GM19438 (cell line): ENCODE measurements at regions not wholly inside any gene's neighbourhood (a gene's known extent, or its start where the extent isn't known, plus 50 kb on each side); places are given as distances from the start of the nearest gene placed in this dataset.

Experiments used
- ATAC-seq: cut with Tn5 transposase; IDR thresholded peaks from one replicate; pipeline ENCODE4 v1.9.1; 2021; ENCODE audit warnings: low read depth; ENCODE audit not compliant: unreplicated experiment

DNA sequence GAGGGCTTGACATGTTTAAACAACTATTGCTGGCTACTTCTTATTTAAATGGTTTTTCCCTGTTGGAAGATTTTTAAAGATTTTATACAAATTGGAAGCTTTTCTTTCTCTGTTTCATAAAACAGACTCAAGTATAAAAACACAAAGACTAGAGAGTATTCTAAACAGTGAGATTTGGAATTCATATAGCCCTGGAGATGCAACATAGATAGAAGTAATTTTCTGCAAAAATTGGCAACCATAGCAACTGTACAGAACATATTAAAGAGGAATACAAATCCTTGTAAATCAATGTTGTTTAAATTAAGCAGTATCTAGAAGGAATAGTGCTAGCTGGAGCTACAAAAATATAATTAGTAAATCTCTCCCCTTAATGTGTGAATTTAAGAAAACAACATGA lies 2612.9 kb upstream of the PCDH20 start:
- ATAC-seq = no peak

DNA sequence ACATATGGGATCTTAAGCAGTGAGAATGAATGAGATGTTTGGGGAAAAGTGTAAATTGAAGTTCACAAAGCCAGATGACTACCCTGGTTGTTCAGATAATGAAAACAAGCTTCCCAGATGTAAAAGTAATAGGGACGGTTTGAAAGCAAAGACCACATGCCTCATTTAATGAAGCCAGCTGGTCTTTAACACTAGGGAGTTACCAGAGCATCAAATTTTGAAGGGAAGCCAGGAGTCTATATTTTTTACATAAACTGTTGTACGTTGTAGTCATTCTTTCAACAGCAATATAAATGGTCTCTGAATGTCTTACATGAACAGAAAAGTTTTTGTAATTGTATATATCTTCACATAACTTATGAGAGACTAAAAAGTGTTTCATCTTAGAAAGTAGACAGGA lies 2604.5 kb upstream of the PCDH20 start:
- no peak for ATAC-seq

DNA sequence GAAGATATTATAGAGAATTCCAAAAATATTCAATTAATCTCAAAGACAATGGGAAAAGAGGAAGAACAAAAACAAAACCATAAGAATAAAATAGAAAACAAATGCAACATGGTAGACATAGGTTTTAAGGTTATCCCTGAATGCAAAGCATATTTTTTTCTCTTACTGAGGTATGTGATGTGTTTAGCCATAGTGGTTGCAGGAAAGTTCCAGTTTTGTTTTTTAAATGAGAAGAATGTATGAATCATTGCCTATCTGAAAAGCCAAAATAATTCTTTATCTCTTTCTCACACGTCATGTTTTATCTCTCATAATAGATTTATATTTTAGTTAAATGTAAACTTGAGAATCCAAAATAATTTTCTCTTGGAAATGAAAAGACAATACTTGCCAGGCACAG lies 2591.7 kb upstream of the PCDH20 start:
- no peak for ATAC-seq

DNA sequence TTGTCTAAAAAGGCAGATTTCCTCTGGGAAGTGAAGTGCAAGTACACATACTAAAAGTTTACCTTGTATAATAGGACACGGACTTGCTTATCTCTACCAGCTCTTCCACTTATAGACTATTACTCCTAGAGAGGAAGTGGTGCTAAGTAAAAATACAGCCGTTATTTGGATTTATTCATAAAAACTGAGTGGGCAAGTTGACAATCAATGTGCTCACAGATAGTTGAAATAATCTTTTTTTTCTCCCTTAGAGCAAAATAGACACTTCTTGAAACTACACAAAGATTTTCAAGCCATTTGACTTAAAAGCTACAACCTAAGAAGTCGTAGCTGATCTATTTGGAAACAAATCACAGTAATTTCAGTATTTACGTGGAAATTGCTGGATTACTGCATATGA lies 2584.7 kb upstream of the PCDH20 start:
- ATAC-seq = no peak

DNA sequence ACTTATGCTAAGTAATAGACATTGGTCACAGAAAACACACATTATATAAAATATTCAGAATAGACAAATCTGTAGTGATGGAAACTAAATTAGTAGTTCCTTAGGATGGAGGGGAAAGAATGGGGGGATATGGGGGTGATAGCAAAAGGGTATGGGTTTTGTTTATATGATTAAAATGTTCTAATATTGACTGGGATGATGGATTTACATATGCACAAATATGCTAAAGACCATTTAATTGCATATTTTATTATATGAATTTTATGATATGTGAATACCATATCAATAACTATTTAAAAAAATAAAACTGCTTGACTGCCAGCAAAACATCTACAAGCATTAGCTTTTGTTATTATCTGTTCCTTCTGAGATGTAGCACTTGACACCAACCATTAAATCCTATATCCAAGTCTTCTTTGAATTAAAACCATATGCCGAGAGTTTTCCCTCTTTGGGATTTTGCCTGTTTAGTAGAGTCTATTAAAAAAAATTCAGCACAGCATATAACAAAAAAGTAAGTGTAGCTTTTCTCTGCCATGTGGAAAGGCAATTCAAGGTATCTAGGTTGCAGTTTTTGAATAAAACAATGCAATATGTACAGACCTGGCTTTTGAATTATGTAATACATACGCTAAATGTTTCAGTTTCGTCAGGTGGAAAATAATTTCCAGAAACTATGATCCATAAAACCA lies 2584.1 kb upstream of the PCDH20 start:
- no peak for ATAC-seq

DNA sequence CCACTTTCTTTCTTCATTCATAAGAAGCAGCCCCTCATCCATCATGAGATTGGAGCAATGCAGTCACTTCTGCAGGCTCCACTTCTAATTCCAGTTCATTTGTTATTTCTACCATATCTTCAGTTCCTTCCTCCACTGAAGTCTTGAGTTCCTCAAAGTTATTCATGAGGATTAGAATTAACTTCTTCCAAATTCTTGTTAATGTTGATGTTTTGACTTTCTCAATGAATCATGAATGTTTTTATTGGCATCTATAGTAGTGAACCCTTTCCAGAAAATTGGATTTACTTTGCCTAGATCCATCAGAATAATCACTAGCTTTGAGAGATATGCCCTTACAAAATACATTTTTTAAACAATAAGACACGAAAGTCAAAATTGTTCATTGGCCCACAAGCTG lies 2567.7 kb upstream of the PCDH20 start:
- ATAC-seq = no peak

DNA sequence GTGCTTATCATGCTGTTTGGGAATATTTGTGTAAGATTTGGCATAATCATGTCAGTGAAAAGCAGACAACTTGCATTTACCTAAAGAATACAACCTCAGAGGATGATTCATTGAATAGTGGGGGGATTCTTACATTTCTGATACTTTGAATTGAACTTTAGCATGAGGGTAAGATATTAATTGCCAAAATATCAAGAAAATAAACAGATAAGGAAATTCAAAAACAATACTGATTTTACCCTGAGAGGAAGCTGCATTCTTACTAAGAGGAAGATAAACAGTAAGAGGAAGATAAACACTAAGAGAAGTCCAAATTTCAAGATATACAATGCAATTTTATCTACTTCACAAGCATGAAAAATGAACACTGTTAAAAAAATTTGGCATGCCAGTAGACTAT lies 2564.3 kb upstream of the PCDH20 start:
- ATAC-seq = no peak

DNA sequence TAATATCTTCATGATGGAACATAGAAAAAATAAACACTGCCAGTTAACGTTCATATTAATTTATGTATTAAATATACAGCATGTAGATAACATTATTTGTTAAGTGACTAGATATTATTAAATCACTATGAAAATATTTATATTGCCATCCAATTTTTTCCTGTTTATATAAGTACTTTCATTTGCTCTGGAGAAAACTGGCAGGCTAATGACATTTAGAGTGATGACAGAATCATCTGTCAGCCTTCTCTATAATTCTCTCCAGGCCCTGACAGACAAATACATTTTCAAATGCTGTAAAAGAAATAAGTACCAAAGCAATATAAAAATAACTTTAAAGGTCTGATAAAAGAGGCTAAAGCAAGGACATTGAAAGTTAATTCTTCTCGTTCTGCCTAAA lies 2556.7 kb upstream of the PCDH20 start:
- ATAC-seq = no peak

DNA sequence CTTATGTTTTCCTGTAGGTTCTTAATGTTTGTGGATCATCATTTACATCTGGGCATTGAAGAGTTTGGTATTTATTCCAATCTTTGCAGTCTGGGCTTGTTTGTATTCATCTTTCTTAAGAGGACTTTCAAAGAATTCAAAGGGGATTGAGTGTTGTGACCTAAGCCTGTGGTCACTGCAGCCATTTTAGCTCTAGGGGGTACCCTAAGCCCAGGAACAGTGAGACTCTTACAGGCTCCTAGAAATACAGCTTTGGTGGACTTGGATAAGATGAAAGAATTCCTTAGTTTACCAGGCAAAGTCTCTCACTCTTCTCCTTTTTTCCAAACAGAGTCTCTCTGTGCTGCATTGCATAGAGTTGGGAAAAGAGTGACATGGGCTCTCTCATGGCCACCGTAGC lies 2539.0 kb upstream of the PCDH20 start:
- ATAC-seq = no peak

DNA sequence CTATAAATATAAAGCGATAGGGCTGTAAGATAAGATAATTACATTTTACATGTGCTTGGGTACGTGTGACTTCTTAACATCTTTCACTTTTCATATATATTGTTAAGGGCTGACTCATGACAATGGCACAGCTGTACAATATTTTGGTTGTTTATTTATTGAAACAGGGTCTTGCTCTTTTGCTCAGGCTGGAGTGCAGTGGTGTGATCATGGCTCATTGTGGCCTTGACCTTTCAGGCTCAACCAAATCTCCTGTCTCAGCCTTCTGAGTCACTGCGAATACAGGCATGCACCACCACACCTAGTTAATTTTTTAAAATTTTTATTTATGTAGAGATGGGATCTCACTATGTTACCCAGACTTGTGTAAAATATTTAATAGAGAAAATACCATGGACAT lies 2532.4 kb upstream of the PCDH20 start:
- no peak for ATAC-seq

DNA sequence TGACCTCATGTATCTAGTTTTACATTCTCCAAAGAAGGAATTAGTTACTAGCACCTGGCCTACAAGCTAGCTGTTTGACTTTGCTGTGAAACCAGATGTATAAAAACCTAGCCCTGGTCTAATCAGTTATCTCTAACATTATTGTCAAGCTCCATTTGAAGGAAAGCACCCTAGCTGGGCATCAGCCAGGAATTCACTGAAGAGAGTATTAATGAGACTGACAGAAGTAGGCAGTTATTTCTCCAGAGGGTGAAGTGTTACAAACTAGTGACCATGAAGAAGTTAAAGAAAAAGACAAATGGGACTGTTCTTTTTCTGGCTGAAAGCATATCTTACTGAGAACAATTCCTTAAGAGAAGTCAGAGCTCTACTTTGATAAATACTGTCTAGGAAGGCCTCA lies 2529.3 kb upstream of the PCDH20 start:
- no peak for ATAC-seq

DNA sequence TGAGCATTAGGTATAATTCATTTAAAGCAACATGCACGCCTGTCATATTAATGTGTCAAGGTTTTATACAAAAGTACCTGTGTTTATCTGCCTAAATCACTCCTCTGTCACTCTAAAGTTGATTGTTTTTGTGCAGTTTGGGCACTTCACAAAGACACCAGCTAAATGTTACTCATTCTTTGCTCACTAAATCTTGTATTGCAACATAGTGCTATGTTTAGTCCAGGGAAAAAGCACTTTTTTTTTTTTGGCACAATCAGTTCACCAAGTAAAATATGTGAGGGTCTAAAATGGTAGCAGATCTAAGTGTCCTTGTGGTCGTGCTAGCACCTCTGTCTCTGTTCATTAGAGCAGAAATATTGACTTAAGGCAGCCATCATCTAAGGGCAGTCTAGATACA lies 2526.7 kb upstream of the PCDH20 start:
- ATAC-seq = no peak

DNA sequence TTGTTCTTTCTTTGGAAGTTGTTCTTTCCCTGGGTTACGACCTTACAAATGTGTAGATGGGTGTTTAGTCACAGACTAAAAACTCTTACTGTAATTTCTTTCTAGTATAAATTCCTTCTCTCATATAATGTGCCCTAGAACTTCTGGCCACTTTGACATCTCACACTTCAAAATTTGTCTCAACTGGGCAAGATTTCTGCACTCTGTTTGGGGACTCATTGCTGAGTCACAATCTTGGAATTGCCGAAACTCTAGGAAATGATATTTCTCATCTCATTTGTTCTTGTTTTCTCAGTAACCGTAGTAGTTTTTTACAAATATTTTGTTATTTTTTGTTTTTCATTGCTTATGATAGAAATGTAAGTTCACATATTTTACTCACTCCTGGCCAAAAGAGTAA lies 2523.2 kb upstream of the PCDH20 start:
- no peak for ATAC-seq

DNA sequence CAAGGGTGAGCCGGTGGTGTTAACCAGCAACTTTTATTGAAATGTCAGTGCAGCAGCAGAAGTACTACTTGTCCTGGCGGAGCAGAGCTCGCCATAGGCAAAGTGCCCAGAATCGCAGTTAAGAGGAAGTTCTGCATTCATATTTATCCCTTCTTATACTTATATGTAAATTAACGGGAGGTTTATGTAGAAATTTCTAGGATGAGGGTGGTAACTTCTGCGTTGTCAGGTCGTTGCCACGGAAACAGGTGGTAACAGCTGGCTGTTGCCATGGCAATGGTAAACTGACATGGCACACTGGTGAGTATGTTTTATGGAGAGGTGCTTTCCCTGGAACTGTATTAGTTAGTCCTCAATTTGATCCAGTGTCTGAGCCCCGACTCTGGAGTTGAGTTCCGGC lies 2494.9 kb upstream of the PCDH20 start:
- ATAC-seq = no peak

DNA sequence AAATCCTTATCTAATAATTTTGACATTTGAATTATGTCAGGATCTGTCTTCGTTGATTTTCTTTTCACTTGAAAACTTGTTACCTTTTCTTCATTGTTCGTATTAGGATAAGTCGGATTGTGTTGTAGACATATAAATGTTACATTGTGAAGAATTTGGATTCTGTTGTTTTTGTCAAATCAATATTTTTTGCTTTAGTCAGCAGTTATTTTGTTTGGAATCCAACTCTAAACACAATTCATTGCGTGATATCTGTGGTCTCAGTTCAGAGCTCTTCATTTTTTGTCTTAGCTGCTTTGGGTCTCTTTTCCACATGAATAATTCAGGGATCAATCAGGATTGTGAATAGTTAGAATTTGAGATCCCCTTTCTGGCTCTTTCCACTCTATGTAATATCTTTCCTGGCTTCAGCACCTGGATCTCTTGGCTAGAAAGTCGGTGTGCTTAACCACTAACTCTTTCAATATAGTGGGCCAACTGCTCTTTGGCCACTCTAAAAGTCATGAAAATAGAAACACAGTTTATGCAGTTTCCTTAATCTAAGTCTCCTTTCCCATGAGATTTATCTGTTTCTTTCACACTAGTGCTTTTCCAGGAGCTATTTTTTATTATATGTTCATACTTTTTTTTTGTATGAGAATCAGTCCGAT lies 2494.2 kb upstream of the PCDH20 start:
- no peak for ATAC-seq

DNA sequence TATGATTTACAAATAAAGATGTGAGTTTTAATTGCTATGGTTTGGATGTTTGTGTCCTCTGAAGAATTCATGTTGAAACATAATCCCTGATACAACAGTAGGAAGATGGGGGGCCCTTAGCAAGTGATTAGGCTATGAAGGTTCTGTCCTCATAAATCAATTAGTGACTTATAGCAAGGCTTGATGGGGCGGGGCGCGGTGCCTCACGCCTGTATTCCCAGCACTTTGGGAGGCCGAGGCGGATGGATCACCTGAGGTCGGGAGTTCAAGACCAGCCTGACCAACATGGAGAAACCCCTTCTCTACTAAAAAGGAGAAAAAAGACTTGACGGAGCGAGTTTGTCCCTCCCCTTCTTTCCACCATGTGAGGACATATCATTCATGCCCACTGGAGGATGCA lies 2486.5 kb upstream of the PCDH20 start:
- no peak for ATAC-seq

DNA sequence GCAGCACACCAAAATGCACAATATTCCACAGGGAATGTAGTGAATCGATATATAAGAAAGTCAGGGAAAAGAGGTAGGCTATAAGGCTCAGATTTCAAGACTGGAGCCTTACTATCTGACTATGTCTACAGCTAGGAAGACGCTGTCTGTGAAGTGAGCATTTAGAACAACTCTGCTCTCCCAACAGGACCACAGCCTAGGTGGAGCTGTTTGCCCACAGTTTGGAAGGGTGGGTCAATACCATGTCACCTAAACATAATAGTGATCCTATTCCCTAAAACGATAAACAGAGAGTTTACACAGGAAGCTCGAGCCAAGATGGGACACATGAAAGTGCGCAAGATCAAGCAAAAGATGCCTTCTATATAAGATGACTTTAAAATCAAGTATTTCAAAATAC lies 2486.0 kb upstream of the PCDH20 start:
- no peak for ATAC-seq

DNA sequence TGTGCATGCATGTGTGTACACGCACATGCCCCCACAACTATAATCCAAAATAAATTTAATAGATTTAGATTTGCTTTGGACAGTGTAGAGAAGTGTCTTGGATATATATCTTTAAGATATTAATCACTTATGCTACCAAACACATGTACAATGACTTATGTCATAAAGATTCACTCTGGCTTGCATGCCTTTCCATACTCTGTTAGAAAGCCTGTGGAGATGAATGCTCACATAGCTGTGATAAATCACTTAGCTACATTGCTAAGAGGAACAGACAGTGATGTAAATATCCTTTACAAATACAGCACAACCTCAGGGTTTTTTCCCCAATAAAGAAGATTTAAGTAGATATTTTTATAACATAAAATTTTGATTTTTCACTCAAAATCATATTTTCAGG lies 2484.8 kb upstream of the PCDH20 start:
- no peak for ATAC-seq

DNA sequence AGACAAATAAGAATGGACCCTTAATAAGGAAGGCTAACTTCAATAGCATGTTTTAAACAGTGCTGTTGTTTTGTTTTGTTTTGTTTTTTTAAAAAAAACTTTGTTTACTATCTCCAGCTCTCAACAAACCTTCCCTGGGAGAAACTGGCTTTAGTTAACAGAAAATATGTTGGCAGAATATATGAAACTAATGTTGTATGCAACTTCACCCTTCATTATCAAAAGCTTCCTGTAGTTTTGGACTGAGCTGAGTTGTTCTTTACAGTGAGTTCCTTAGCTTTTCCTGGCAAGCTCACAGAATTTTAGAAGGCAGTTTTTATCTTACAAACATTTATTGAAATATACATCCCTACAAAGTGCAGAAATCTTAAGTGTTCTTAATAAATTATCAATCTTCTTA lies 2480.7 kb upstream of the PCDH20 start:
- no peak for ATAC-seq

DNA sequence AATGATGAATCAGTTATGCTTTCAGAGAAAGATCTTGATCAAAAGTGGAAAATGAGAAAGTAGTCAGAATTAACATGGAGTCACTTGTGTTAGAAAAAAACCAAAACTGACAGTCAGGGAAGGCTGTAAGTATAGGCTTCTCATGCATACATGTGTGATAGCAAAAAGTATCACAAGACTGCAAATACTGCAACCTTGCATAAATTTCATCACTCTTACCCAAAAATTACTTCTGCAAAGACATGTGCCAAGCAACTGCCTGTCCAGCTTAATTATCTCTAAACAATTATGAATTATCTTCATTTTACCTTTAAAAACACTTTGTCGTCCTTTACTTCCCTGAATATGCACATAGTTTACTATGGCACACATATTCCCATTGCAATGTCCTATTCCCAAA lies 2466.4 kb upstream of the PCDH20 start:
- ATAC-seq = no peak

DNA sequence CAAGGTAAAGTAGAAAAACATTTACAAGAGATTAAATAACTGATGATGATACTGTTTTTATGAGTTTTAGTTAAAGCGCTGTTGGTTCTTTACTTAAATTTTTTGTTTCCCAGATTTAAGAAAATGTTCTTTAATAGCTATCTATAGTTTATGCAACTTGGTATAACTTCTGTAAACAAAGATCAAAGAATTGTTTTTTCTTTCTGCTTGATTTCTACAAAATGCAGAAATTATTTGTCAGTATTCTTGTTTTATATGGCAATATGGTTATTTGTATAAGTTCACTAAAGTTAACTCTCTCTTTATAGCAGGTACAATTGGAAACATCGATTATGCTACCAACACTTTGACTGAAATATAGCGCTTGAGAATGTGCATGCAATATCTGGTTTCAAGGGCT lies 2465.1 kb upstream of the PCDH20 start:
- no peak for ATAC-seq

DNA sequence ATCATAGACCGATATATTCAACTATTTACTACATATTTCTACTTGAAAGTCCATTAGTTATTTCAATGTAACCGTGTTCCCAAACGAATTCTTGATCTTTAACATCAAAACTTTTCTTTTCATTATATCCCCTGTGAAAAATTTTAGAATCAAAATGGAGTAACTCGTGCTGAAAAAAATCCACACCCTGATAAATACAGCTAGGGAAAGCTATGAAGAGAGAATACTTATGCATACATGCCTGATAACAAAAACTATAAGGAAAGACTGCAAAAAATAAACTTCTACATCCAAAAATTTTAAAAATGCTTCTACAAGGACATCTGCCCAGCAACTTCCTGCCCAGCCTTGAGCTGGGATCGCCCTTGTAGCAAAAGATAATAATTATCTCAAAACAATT lies 2458.3 kb upstream of the PCDH20 start:
- no peak for ATAC-seq
